Right lobe of liver (tissue), 6 donors: ENCODE measurements at regions not wholly inside any gene's neighbourhood (a gene's known extent, or its start where the extent isn't known, plus 50 kb on each side); places are given as distances from the start of the nearest gene placed in this dataset.

ENCODE experiments used
- ATAC-seq, 4 donors: fragments of 200-7000 bp; cut with Tn5 transposase; one replicate each; pipeline ENCODE4 v1.9.1; 2020; ENCODE audit warnings: mild to moderate bottlenecking in 4 of 4, moderate library complexity in 4 of 4
- DNase-seq, 3 donors: peaks; one replicate each; pipeline ENCODE4 v3.0.0-alpha.2; 2020
- H3K27ac ChIP-seq, 3 donors: fragments of 200-600 bp; one replicate each; pipeline ENCODE4 v1.8.0; 2022
- H3K27me3 ChIP-seq, 2 donors: fragments of 200-600 bp; one replicate each; pipeline ENCODE4 v1.8.0; 2022
- H3K36me3 ChIP-seq, 4 donors: fragments of 200-600 bp; sonication (generic) in 1 of 4; one replicate each; pipeline versions ENCODE4 v1.5.1 to v1.8.0; 2017 to 2022; ENCODE audit warnings: control low read depth in 1 of 4
- H3K4me1 ChIP-seq, 4 donors: fragments of 200-600 bp; sonication (generic) in 1 of 4; one replicate each; pipeline versions ENCODE4 v1.5.1 to v1.8.0; 2017 to 2022; ENCODE audit warnings: control low read depth in 1 of 4
- H3K4me3 ChIP-seq, 3 donors: fragments of 200-600 bp; one replicate each; pipeline ENCODE4 v1.8.0; 2022
- H3K9me3 ChIP-seq, 4 donors: fragments of 200-600 bp; sonication (generic) in 1 of 4; one replicate each; pipeline versions ENCODE4 v1.5.1 to v1.8.0; 2017 to 2022; ENCODE audit warnings: control low read depth in 1 of 4
- POLR2A ChIP-seq: fragments of 450-650 bp; IDR thresholded peaks from one replicate; pipeline ENCODE4 v1.6.1; 2017; ENCODE audit warnings: antibody characterized with exemption, mild to moderate bottlenecking
- WGBS: methylation state at CpG from one replicate; pipeline ENCODE4 v1.1.6; 2018; ENCODE audit warnings: low coverage, low lambda C conversion rate; ENCODE audit not compliant: insufficient coverage; ENCODE audit errors: missing lambda C conversion rate; 5-methylcytosine and 5-hydroxymethylcytosine counted together
- intact Hi-C, 2 donors: fragments of 100-400 bp; cut with DNase I; formaldehyde crosslinking; loops; one replicate each; pipeline versions ENCODE4 v1.11.2 to v1.14.1; 2022
- TF ChIP-seq, protein P1 (sequence below), 4 donors: fragments of 200-600 bp in 3 of 4; fragments of 450-650 bp in 1 of 4; IDR thresholded peaks; one replicate each; pipeline versions ENCODE4 v1.5.1 to v1.8.0; 2016 to 2022; ENCODE audit warnings: antibody characterized with exemption in 4 of 4, mild to moderate bottlenecking in 2 of 4
- donor health status: DM: no; HTN: yes; CAD: no.
- donor health status: DM: no; HTN: no; CAD: no.
- donor health status: DM: no; HTN: no; CAD: no.
- donor health status: DM: no; HTN: yes; CAD: no.
- donor health status: DM: no; HTN: yes; CAD: no.

DNA sequence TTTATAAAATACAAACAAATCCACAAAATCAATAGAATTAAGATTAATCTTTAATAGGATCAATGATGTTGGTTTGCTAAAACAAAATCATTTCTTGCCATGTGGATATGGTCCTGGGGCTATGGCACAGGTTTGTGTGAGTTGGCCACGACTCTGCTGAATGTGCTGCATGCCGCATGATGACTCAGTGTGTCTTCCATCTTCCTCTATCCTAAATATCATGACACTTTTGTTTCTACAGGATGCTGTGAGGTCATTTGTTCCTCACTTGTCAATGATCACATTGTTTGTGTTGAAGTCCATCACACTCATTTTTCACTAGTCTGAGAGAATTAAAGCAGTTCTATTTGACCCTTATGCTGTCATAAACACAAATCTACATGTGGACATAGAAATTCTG is 167.2 kb upstream of the ZBED5 start:
- H3K27me3 ChIP-seq = no peaks in the 10 kb centered on the region
- H3K4me1 ChIP-seq = no peaks in the 10 kb centered on the region
- intact Hi-C loops = loop anchor here in 1 of 2 donors (10.0 kb wide), 1 partner anchor 230 kb away; no protein-coding TSS in a partner anchor
- DNase-seq (no peak), ATAC-seq (no peak)
- WGBS = 64% methylated on average over 2 of the region's 2 CpGs
- H3K27ac ChIP-seq = no peak overlapping the region
- H3K36me3 ChIP-seq = no peaks in the 10 kb centered on the region
- H3K9me3 ChIP-seq = no peaks in the 10 kb centered on the region
- no peak overlapping the region for H3K4me3 ChIP-seq
- no peak for TF ChIP-seq POLR2A
- TF ChIP-seq, protein P1, sequence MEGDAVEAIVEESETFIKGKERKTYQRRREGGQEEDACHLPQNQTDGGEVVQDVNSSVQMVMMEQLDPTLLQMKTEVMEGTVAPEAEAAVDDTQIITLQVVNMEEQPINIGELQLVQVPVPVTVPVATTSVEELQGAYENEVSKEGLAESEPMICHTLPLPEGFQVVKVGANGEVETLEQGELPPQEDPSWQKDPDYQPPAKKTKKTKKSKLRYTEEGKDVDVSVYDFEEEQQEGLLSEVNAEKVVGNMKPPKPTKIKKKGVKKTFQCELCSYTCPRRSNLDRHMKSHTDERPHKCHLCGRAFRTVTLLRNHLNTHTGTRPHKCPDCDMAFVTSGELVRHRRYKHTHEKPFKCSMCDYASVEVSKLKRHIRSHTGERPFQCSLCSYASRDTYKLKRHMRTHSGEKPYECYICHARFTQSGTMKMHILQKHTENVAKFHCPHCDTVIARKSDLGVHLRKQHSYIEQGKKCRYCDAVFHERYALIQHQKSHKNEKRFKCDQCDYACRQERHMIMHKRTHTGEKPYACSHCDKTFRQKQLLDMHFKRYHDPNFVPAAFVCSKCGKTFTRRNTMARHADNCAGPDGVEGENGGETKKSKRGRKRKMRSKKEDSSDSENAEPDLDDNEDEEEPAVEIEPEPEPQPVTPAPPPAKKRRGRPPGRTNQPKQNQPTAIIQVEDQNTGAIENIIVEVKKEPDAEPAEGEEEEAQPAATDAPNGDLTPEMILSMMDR (IDR thresholded peaks at IDR 0.05) = no peak

DNA sequence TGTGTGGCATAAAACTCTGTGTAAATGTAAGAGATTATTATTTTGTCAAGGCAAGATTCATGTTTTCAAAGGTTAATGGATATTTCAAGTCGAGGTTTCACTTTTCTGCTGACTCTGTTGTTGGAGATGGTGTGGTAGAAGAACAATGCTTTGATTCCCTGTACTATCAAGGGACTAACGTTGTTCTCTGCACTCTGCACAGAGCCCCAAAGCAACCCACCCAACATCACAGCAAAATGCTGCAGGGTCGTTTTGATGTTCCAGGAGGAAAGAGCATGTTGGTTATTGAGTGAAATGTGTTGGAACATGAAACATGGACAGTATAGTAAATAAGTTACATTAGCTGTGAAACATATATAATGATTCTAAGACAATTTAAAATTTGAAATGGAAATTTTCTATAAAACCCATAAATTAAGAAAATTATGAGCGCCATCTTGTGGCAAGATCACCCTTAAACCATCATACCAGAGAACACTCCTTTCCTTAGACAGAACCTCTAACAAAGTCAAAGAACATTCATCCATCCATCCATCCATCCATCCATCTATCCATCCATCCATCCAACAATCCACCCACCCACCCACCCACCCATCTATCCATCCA is 164.4 kb upstream of the ZBED5 start:
- no peak for DNase-seq
- TF ChIP-seq POLR2A = no peak
- TF ChIP-seq, protein P1 (IDR thresholded peaks at IDR 0.05) = peak; percentile 35 to 53 (median 42)
- 22% methylated on average over 4 of the region's 4 CpGs for WGBS
- ATAC-seq = peak in 2 of 4 donors; percentile 42 to 60
- Histone ChIP-seq H3K9me3 (no peaks in the 10 kb centered on the region), H3K36me3 (no peaks in the 10 kb centered on the region), H3K27me3 (no peaks in the 10 kb centered on the region), H3K27ac (no peak overlapping the region), H3K4me3 (no peak overlapping the region), H3K4me1 (no peaks in the 10 kb centered on the region)
- intact Hi-C loops = loop anchor here (5.0 to 10.0 kb wide), 3 partner anchors 90 to 230 kb away; no protein-coding TSS in a partner anchor

DNA sequence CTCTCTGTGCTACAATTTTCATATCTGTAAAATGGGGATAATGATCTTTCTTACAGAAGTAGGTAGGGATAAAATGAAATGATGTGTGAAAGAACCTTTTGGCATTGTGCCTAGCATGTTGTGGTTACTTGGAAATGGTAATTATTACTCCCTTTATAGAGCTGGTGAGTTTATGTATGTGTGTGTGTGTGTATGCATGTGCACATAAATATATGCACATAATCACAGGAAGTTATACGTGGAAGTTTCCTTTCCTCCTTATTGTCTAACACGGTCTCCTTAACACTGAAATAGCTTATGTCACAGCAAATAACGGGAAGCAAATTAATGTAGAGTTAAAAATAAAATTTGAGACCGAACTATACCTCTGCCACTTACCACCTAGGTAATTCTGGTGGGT is 163.7 kb upstream of the ZBED5 start:
- ATAC-seq = no peak
- intact Hi-C loops = loop anchor here (5.0 to 10.0 kb wide), 3 partner anchors 89 to 229 kb away; no protein-coding TSS in a partner anchor
- TF ChIP-seq, protein P1 (IDR thresholded peaks at IDR 0.05) = no peak
- TF ChIP-seq POLR2A = no peak
- no peaks in the 10 kb centered on the region for H3K9me3 ChIP-seq
- WGBS = 34% methylated on average over 4 of the region's 4 CpGs
- no peaks in the 10 kb centered on the region for H3K4me1 ChIP-seq
- no peak overlapping the region for H3K4me3 ChIP-seq
- no peak overlapping the region for H3K27ac ChIP-seq
- DNase-seq = no peak
- H3K36me3 ChIP-seq = no peaks in the 10 kb centered on the region
- no peaks in the 10 kb centered on the region for H3K27me3 ChIP-seq

DNA sequence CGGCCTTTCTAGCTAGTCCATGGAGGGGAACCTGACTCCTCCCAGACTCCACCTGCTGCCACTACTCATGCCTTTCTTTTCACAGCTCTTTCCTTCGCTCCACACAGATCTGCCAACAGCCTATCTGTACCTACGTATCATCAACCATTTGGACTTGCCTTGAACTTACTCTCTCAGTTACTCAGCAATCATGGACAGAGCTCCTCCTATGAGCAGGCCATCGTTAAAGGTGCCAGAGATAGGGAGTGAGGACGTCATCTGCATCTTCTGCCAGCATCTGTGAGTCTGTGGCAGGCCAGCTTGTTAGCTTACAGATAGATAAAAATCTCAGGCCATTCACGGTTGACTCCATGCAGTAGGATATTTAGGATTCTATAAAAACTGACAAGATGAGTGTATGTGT is 162.9 kb upstream of the ZBED5 start:
- Histone ChIP-seq H3K27me3 (no peaks in the 10 kb centered on the region), H3K4me3 (no peak overlapping the region), H3K36me3 (no peaks in the 10 kb centered on the region), H3K27ac (no peak overlapping the region), H3K9me3 (no peaks in the 10 kb centered on the region), H3K4me1 (no peaks in the 10 kb centered on the region)
- intact Hi-C loops = loop anchor here (5.0 to 10.0 kb wide), 3 partner anchors 88 to 228 kb away; no protein-coding TSS in a partner anchor
- DNase-seq (no peak), ATAC-seq (no peak)
- 53% methylated on average over 6 of the region's 6 CpGs for WGBS
- no peak for TF ChIP-seq POLR2A
- TF ChIP-seq, protein P1 (IDR thresholded peaks at IDR 0.05) = no peak
